ENCODE measurements at regions not wholly inside any gene's neighbourhood (a gene's known extent, or its start where the extent isn't known, plus 50 kb on each side); places are given as distances from the start of the nearest gene placed in this dataset.

GRCh38 chr3:66097647-66098046 is 58.9 kb upstream of the MAGI1 start:
- Histone ChIP-seq H3K9me3 (replicated peaks in 1 of 2; ENCODE audit: control insufficient read depth in 1 of 2, insufficient read depth in 1 of 2, low read length in 2 of 2) (peaks cover 4 to 6% of the 10 kb centered on the region in 2 donors), H2AFZ (ENCODE audit: insufficient read depth, low read depth, low read length, poor library complexity, severe bottlenecking) (no peak overlapping the region), H3K36me3 (replicated peaks in 1 of 2; ENCODE audit: control insufficient read depth in 1 of 2, insufficient read depth in 2 of 2, low read length in 2 of 2) (no peaks in the 10 kb centered on the region), H3K4me2 (replicated peaks; ENCODE audit: extremely low read depth, low read length, poor library complexity, severe bottlenecking) (no peak overlapping the region), H3K4me1 (ENCODE audit: control insufficient read depth in 1 of 2, insufficient read depth in 2 of 2, low read length in 2 of 2) (no peaks in the 10 kb centered on the region), H3K27me3 (ENCODE audit: control insufficient read depth in 2 of 2, insufficient read depth in 2 of 2, low read length in 2 of 2) (no peaks in the 10 kb centered on the region), H3K27ac (ENCODE audit: low read depth in 1 of 2, low read length in 2 of 2) (no peak overlapping the region), H4K20me1 (ENCODE audit: insufficient read depth, low read length) (no peaks in the 10 kb centered on the region), H3K79me2 (ENCODE audit: insufficient read depth, low read length) (no peaks in the 10 kb centered on the region), H3K4me3 (replicated peaks in 1 of 3; ENCODE audit: low read depth in 2 of 3, low read length in 3 of 3) (no peak overlapping the region), H3K9ac (ENCODE audit: insufficient read depth, low read length, poor library complexity, severe bottlenecking) (no peak overlapping the region)
- no peaks in the 10 kb centered on the region for H3K36me3 Mint-ChIP-seq
- no peak for DNase-seq
- 100% methylated on average over 1 of the region's 4 CpGs for WGBS (ENCODE audit: insufficient coverage)
- H3K4me3 Mint-ChIP-seq = no peak overlapping the region
- no peaks in the 10 kb centered on the region for H3K4me1 Mint-ChIP-seq
- H3K27me3 Mint-ChIP-seq (ENCODE audit: low read depth in 3 of 3) = peaks cover 0 to 2% (median 0%) of the 10 kb centered on the region in 3 donors
- H3K9me3 Mint-ChIP-seq = peaks cover 0 to 13% (median 2%) of the 10 kb centered on the region in 7 donors
- no peak overlapping the region for H3K27ac Mint-ChIP-seq
- intact Hi-C loops (cut with micrococcal nuclease) = no loop called here
- no peak for TF ChIP-seq CTCF (IDR thresholded peaks at IDR 0.05)

GRCh38 chr3:66095295-66096001 is 56.7 kb upstream of the MAGI1 start:
- no peak overlapping the region for H3K27ac Mint-ChIP-seq
- no peak overlapping the region for H3K4me3 Mint-ChIP-seq
- H3K36me3 Mint-ChIP-seq = no peaks in the 10 kb centered on the region

More at GRCh38 chr3:66095295-66096001, 56.7 kb upstream of the MAGI1 start:
- no peaks in the 10 kb centered on the region for H3K36me3 ChIP-seq (replicated peaks in 1 of 2; ENCODE audit: control insufficient read depth in 1 of 2, insufficient read depth in 2 of 2, low read length in 2 of 2)
- no peaks in the 10 kb centered on the region for H3K27me3 ChIP-seq (ENCODE audit: control insufficient read depth in 2 of 2, insufficient read depth in 2 of 2, low read length in 2 of 2)
- intact Hi-C loops (cut with micrococcal nuclease) = no loop called here
- Mint-ChIP-seq H3K4me1 (no peaks in the 10 kb centered on the region), H3K9me3 (peaks cover 0 to 13% (median 3%) of the 10 kb centered on the region in 7 donors), H3K27me3 (ENCODE audit: low read depth in 3 of 3) (peaks cover 0 to 2% (median 0%) of the 10 kb centered on the region in 3 donors)
- no peaks in the 10 kb centered on the region for H3K79me2 ChIP-seq (ENCODE audit: insufficient read depth, low read length)
- H3K9ac ChIP-seq (ENCODE audit: insufficient read depth, low read length, poor library complexity, severe bottlenecking) = no peak overlapping the region
- H2AFZ ChIP-seq (ENCODE audit: insufficient read depth, low read depth, low read length, poor library complexity, severe bottlenecking) = no peak overlapping the region
- no peak for DNase-seq
- H3K4me2 ChIP-seq (replicated peaks; ENCODE audit: extremely low read depth, low read length, poor library complexity, severe bottlenecking) = no peak overlapping the region
- no peak for TF ChIP-seq CTCF (IDR thresholded peaks at IDR 0.05)
- H3K27ac ChIP-seq (ENCODE audit: low read depth in 1 of 2, low read length in 2 of 2) = no peak overlapping the region
- H3K9me3 ChIP-seq (replicated peaks in 1 of 2; ENCODE audit: control insufficient read depth in 1 of 2, insufficient read depth in 1 of 2, low read length in 2 of 2) = peaks cover 4 to 6% of the 10 kb centered on the region in 2 donors
- H3K4me3 ChIP-seq (replicated peaks in 1 of 3; ENCODE audit: low read depth in 2 of 3, low read length in 3 of 3) = no peak overlapping the region
- WGBS (ENCODE audit: insufficient coverage) = 79% methylated on average over 3 of the region's 5 CpGs
- no peaks in the 10 kb centered on the region for H3K4me1 ChIP-seq (ENCODE audit: control insufficient read depth in 1 of 2, insufficient read depth in 2 of 2, low read length in 2 of 2)
- no peaks in the 10 kb centered on the region for H4K20me1 ChIP-seq (ENCODE audit: insufficient read depth, low read length)

Measured in CD14-positive monocyte (primary cell).